ENCODE measurements at regions not wholly inside any gene's neighbourhood (a gene's known extent, or its start where the extent isn't known, plus 50 kb on each side); places are given as distances from the start of the nearest gene placed in this dataset.

DNA sequence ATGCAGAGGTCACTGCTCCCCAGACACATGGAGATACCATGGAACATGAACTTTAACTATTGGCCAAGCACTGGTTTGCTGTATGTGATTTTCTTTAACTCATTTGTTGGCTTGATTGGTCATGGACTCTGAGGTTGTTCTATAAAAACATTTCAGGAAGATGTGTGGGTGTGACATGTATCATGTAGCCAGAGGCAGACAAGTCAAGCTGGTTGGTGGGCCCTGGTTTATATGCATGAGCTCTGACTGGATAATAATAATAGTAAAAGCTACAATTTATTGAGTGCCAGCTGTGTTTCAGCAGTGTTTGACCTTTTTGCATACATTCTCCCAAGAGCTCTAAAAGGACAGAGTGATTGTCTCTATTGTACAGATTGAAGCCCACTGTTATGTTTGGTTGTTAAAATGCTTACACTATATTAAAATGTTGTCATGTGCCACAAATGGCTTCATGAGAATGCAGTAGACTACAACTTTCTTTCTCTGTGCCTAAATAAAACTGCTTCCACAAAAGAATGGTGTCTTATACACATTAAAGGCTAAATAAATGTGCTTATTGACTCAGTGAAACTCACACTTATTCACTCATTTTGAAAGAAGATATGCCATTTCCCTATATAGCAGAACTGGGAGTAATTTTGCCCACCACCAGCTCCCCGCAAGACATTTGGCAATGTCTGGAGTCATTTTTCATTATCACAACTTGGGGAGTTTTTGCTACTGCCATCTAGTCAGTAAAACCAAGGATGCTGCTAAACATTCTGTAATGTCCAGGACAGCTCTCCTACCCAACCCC is 243.6 kb upstream of the NFE2L3 start:
- TF ChIP-seq, protein P1, sequence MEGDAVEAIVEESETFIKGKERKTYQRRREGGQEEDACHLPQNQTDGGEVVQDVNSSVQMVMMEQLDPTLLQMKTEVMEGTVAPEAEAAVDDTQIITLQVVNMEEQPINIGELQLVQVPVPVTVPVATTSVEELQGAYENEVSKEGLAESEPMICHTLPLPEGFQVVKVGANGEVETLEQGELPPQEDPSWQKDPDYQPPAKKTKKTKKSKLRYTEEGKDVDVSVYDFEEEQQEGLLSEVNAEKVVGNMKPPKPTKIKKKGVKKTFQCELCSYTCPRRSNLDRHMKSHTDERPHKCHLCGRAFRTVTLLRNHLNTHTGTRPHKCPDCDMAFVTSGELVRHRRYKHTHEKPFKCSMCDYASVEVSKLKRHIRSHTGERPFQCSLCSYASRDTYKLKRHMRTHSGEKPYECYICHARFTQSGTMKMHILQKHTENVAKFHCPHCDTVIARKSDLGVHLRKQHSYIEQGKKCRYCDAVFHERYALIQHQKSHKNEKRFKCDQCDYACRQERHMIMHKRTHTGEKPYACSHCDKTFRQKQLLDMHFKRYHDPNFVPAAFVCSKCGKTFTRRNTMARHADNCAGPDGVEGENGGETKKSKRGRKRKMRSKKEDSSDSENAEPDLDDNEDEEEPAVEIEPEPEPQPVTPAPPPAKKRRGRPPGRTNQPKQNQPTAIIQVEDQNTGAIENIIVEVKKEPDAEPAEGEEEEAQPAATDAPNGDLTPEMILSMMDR (IDR thresholded peaks at IDR 0.05) = no peak
- TF ChIP-seq POLR2AphosphoS5 (IDR thresholded peaks at IDR 0.05) (no peak), POLR2A (IDR thresholded peaks at IDR 0.05) (no peak), EP300 (IDR thresholded peaks at IDR 0.05) (no peak)

All from gastroesophageal sphincter (tissue), 3 donors.